HG03469 (cell line): ENCODE measurements at regions not wholly inside any gene's neighbourhood (a gene's known extent, or its start where the extent isn't known, plus 50 kb on each side); places are given as distances from the start of the nearest gene placed in this dataset.
"Not testable (repeated sequence)": the region's sequence is repeated elsewhere in the genome, so short reads cannot be mapped to it uniquely, and the experiment has no call there.

ENCODE experiments used
- ATAC-seq: cut with Tn5 transposase; IDR thresholded peaks from one replicate; pipeline ENCODE4 v1.9.1; 2021; ENCODE audit warnings: mild to moderate bottlenecking, moderate library complexity, moderate number of reproducible peaks; ENCODE audit not compliant: unreplicated experiment

DNA sequence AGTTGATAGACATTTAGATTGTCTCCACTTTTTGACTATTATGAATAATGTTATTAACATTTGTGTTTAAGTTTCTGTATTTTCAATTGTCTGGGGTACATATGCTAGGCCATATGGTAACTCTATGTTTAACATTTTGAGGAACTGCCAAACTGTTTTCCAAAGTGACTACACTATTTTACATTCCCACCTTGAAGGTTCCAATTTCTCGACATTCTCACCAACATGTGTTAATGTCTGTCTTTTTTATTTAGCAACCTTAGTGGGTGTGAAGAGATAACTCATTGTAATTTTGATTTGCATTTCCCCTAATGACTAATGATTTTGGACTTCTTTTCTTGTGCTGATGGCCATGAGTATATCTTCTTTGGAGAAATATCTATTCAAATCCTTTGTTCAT, 832.4 kb downstream of the DNAJB9 start:
- no peak for ATAC-seq

DNA sequence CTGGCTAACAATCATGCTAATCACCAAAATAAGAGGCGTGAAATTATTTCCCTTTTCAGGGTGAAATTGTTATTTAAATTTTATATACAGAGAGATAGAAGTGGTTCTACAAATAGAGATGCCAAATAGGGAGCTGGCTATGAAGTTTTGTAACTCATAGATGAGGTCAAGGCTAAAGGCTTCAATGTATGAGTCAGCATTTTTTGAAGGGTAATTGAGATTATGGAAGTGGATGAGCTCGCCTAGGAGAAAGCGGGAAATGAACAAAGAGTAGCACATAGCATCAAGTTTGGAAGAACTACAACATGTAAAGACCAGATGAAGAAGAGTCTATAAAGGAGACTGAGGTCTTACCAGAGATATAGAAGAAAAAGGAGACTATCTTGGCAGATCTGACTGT, 838.1 kb downstream of the DNAJB9 start:
- no peak for ATAC-seq

DNA sequence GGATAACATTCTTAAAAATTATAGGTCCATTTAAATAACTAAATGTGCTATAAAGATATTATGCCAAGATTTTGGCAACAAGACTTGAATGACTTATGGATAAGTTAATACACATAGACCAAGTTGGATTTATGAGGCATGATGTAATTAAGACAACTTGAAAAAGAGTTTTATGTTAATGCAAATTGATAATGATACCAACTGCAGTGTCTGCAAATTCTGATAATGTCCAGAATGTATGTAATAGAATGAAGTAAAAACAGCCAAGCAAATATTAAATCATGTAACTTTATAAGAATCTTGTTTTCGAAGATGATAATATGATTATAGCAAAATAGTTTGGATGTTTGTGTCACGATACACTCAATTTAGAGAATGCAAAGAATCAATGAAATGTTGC, 868.3 kb downstream of the DNAJB9 start:
- no peak for ATAC-seq

DNA sequence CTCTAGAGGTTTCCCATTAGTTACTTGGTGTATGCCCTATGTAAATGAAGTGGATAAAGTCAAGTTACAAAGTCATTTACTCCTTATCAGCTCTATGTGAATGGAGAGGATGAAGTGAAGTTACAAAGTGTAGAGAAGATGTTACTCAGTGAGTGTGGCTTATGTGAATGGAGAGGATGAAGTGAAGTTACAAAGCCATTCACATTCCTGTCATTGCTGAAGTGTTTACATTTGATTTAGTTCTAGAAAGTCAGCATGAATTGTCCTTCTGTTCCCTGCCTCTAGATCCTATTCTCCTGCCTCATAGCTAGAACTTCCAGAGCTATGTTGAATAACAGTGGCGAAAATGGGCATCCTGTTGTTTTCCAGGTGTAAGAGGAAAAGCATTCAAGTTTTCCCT, 880.1 kb downstream of the DNAJB9 start:
- ATAC-seq = no peak

DNA sequence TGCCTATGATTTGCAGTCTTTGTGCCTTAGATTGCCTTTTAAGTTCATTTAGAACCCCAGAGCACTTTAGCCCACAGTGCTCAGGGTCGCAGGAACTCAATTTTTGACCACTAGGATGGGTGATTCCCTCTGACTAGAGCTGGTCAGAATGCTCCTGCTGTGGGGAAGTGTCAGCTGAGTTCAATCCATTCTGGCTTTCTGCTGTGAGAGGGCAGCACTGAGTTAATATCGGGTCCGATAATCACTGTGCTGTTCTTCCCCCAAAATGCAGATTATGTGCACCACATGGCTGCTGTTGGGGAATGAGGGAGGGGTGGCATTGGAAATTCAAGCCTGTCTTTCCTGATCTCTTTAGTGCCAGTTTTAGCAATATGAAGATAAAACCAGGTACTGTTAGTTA, 886.4 kb downstream of the DNAJB9 start:
- ATAC-seq = no peak

DNA sequence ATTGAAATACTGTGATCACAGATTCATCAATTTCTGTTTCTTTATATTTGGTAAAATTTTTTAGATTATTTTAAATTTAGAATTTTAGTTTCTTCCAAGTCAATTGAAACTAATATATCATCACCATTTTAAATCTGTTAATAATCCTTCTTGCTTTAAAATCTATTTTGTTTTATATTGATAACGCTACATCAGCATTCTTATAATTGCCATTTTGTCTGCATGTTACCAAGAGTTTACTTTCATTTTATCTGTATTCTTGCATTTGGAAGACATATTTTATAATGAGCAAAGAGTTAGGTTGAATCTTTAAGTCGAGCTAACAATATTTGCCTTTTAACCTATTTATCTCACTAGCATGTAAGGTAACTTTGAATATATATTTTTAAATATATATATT, 890.6 kb downstream of the DNAJB9 start:
- no peak for ATAC-seq

DNA sequence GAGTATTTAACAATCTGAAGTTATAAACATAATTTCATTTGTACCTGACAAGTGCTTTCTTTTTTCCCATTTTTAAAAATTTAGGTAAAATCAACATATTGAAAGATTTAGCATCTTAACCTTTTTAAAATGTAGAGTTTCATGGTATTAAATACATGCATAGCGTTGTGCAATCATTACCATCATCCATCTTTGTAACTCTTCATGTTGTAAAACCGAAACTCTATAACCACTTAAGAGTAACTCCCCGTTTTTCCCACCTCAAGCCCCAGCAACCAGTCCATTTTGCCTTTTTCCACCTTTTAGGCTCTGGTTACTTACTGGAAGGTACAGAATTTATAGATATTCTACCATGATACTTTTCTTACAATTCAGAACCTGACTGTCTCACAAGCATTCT, 892.5 kb downstream of the DNAJB9 start:
- no peak for ATAC-seq

DNA sequence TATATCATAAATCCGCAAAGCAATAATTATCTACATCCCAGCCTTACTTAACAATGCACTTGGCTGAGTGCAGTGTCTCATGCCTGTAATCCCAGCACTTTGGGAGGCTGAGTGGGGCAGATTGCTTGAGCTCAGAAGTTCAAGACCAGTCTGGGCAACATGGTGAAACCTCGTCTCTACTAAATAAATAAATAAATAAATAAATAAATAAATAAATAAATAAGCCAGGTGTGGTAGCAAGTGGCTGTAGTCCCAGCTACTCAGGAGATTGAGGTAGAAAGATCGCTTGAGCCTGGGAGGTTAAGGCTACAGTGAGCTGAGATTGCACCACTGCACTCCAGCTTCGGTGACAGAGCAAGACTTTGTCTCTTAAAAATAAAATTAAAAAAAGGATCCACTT, 898.1 kb downstream of the DNAJB9 start:
- not testable (repeated sequence) for ATAC-seq

DNA sequence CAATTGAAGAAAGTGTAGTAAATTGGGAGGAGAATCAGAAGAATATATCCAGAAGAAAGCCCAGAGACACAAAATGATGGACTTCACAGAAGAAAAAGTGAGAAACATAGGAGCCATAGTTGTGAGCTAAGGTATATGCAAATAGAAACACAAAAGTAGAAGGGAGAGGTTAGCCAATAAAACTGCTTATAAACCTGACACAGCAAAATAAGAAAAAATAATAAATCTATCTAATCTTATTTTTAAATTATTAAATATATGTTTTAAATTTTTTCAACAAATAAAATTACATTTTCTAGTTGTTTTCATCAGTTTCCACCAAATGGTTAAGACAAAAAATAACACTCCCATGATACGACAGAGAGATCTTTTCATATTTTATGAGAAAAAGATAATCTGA, 903.5 kb downstream of the DNAJB9 start:
- ATAC-seq = no peak

DNA sequence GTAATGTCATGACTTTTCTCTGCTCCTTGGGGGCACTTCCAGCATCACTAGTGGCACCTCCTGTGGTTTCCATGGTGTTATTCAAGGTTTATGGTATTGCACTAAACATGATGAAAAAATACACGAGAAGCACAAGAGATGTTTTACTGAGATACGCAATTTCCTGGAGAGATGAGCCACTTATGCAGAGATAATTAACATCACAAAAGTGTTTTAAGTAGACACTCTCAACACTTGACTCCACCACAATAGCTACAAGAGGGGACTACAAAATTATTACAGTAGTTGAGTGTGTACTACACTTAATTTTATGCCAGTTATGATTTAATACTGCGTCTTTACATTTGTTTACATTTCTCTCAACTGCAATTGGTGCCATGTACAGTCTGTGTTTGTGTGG, 906.7 kb downstream of the DNAJB9 start:
- no peak for ATAC-seq

DNA sequence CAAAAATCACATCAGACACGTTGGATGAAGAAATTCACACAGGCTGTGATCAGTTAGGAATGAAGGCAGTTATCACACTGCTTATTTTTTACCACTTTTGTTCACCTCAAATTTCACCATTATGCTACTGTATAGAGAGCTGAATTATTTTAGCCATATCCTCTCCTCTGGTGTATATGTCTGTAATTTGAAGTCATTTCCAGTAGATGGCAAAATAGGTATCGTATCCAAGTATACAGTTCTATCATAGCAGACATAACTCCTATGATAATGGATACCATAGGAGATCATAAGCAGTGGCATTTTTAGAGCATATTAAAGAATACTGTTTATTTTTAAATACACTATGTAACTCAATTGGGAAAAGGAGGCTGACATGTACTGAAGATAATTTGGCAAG, 909.7 kb downstream of the DNAJB9 start:
- no peak for ATAC-seq

DNA sequence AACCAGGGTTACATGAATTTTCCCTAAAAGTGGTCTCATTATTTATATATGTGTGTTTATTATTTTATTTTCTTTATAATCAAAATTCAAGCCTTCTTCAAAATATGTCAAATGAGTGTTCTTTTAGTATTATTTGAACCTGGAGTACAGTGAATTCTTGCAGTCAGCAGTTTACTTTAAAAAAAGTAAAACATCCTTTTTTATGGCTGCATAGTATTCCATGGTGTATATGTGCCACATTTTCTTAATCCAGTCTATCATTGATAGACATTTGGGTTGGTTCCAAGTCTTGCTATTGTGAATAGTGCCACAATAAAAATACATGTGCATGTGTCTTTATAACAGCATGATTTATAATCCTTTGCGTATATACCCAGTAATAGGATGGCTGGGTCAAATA, 920.9 kb downstream of the DNAJB9 start:
- ATAC-seq = not testable (repeated sequence)

DNA sequence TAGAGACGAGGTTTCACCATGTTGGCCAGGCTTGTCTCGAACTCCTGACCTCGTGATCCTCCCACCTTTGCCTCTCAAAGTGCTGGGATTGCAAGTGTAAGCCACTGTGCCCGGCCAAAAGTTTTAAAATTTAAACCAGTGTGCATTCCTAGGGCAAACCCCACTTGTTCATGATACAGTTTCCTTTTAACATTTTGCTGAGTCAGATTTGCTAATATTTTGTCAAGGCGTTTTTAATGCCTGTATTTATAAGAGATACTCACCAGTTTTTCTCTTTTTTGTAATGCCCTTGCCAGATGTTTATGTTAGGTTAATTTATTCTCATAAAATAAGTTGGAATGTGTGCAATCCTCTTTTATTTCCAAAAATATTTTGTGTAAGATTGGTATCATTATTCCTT, 927.4 kb downstream of the DNAJB9 start:
- no peak for ATAC-seq

DNA sequence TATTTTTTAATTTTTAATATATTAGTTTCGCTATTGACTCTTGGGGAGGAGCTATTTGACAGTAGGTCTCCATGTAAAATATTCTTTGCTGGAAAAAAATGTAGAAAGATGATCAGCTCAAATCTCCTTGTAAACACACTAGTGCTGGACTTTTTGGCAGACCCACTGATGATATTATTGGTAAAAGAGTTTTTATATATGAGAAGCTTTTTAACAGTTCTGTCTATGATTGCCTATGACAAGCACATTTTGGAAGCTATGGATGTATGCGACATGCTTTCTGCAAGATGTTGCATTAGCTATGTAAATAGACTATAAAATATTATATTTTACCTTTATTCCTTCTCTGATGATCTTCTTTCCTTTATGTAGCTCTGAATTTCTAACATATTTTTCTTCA, 928.5 kb downstream of the DNAJB9 start:
- no peak for ATAC-seq

DNA sequence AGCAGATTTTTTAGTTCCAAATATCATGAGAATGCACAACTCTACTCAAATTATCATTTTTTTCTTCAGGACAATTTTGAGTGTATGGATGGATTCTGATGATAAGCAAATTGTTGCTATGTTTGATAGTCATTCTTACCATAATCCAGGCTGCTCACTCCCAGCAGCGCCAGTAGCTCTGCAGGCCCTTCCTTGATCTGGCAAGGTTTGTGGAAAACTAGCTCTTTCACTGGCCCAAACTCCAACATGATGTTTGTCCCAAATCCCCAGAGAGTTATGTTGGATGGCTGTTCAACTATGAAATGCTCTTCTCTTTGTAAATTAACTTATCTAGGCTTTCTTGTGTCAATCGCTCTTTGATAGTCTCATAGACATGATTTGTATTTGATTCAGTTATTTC, 933.7 kb downstream of the DNAJB9 start:
- no peak for ATAC-seq

DNA sequence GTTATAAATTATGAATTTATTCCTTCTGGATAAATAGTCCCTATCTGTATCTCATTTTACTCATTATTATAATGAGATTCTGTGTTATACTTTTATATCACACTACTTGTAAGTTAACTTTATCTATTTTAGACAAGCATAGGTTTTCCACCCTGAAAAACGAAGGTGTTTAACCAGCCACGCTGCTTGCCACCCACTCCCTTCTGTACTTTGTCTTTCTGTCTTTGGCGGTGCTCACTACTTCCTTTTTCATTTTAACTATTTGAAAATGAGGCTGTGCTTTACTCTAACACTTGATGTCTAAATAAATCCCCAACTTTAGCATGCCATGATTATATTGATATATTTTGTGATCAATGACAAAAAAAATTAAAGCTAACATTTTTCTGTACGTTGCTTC, 952.9 kb downstream of the DNAJB9 start:
- no peak for ATAC-seq

DNA sequence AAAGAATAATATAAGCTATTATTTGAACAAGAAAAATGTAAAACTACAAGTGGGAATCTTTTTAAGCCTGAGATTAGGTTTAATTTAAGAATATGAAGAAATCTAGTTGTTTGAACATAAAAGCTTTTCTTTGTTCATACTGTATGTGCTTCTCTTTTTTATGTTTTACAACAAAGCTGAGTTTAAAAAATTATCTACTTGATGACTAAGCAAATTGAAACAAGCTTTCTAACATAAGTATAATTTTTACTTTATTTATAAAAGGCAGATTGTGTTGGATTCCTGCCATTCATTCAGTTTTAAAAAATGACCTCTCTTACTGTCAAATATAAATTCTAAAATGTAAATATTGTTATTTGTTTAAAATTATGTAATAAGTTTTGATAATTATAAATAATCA, 958.2 kb downstream of the DNAJB9 start:
- ATAC-seq = no peak

DNA sequence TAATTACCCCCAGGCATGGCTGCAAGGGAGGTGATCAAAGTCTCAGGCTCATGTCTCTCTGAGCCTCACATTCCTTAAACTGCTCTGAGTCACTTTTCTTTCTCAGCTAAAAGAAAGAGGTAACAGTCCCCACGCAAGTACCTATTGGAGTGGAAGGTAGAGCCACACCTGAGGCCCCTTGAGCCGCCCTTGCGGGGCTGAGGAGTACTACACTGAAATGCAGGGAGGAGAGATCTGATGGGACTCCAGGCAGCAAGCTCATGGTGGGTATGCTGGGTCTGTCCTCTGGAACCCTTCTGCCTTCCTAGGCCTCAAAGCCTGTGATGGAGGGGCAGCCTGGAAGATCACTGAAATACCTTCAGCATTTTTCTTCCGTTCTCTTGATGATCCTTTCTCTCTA, 960.0 kb downstream of the DNAJB9 start:
- ATAC-seq = no peak

DNA sequence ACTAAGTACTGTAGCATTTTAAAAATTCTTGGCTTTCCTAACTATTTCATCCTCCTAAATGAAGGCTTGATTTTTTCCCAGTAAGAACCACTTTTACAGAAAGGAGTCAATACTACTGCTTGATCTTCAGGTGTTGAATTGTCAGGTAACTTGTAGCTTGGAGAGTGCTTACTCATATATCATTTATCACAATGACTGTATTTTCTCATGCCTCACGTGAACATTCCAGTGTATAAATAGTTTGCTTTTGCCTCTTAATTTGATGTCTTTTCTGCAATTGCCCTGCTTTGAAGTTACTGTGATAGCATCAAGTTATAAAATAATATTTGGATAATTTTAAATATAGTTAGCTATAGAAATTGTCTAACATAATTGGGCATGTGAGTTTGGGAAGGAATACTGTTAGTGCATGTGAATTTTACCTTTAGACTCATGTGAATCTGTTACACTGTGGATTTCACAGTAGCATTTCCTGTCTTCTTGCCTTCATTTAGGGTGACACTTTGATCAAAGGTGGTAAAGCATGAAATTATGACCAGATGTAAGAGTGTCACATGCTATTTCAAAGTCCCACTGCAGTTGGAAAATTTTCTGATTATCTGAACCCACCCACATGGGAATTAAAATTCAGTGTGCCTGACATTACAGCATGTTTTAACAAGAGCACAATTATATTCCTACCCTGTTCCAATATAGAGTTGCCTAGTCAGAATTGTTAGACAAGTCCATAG, 962.8 kb downstream of the DNAJB9 start:
- no peak for ATAC-seq

DNA sequence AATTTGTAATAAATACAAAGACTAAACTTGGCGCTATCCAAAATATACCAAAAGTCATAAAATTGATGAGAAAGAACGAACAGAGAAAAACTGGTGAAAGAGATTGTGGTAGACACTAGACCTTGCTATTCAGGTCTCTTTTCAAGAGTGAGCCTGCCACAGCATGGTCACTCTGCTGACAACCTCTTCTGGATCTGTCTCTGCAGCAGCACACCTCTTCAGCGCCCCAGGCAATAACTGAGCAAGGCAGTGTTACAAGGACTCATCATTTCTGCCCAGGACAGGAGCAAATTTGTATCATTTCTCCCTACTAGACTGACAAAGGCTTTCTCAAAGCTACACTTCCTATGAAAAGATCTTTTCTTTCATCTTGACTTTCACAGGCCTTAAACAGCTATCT, 976.0 kb downstream of the DNAJB9 start:
- ATAC-seq = no peak

DNA sequence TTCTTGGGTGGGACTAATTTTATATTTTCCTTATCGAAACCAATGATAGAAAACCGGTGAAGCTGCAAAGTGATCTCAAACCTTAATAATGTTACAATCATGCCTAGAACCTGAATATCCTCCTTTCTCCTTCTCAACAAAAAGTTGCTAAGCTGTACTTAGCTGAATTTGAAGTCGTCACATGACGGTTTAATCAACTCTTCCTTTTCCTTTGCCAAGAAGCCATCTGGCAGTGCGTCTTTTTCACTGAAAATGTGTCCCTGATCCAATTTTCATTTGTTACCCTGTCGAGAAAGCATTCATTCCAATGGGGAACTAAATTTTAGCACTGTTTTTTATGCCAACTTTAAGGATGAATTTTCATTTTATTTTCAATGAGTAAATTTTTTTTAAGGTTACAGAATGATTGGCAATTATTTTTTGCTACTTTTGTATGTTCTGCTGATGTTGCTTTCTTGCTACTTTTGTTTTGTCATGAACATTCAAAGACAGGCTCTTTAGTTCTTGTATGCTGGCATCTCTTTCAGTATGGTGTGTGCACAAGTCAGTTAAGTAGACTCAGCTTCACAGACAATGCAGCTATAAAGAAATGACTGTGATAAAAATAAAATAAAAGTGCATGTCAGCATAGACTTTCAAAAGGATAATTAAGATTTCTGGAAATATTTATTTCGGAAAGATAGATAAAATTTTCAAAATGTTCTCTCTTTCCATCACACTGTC, 980.0 kb downstream of the DNAJB9 start:
- ATAC-seq = no peak

DNA sequence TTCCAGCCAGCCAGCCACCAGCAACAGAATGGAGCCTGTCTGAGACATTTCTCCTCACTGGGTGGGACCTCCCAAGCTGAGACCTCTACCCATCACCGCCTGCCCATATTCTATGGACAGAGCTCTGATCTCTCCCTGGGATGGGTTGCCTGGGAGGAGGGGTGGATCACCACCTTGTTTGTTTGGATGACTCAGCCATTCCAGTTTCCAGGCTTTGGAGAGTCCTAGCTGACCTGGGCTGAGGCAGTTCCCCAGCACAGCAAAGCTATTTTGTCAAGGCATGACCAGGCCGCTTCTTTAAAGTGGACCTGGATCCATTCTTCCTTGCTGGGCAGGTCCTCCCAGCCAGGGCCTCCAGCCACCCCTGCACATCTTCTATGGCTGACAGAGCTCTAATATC, 982.3 kb downstream of the DNAJB9 start:
- ATAC-seq = no peak

DNA sequence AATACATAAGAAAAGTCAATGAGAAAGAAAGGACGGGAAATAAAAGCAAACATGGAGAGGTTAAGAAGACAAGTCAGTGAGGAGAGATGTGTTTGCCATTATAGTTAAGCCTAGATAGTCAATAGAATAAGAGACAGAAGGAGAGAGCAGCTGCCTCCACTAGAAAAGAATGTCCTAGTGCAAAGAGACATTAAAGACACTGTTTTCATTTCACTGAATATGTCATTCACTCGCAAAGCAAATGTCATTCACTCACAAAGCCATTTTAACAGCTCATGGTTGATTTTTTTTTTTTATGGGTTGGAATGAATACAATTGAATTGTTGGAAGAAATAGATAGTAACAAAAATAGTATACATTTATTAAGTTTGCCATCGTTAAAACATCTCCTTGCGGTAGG, 1007.6 kb downstream of the DNAJB9 start:
- ATAC-seq = no peak
